ENCODE measurements at regions not wholly inside any gene's neighbourhood (a gene's known extent, or its start where the extent isn't known, plus 50 kb on each side); places are given as distances from the start of the nearest gene placed in this dataset.

- TF ChIP-seq CTCF (IDR thresholded peaks at IDR 0.05; ENCODE audit: low read depth, low read length, poor library complexity, severe bottlenecking) = no peak
- no peak for TF ChIP-seq EZH2phosphoT487 (IDR thresholded peaks at IDR 0.05; ENCODE audit: borderline replicate concordance, low read length)
Observed at GRCh38 chr6:5937169-5937909, 69.4 kb downstream of the NRN1 start.
